ENCODE measurements at regions not wholly inside any gene's neighbourhood (a gene's known extent, or its start where the extent isn't known, plus 50 kb on each side); places are given as distances from the start of the nearest gene placed in this dataset.

- no peak for TF ChIP-seq CTCF (IDR thresholded peaks at IDR 0.05; ENCODE audit: insufficient read depth, low read length)
- no peak for TF ChIP-seq GABPA (IDR thresholded peaks at IDR 0.05; ENCODE audit: low read depth)
- TF ChIP-seq SPI1 (IDR thresholded peaks at IDR 0.05; ENCODE audit: borderline replicate concordance, low read depth) = no peak
- TF ChIP-seq REST (IDR thresholded peaks at IDR 0.05; ENCODE audit: insufficient replicate concordance, low read depth) = no peak
- TF ChIP-seq POLR2AphosphoS5 (IDR thresholded peaks at IDR 0.05; ENCODE audit: low read depth) = no peak
- no peak overlapping the region for H3K27ac ChIP-seq (replicated peaks)
- H3K4me3 ChIP-seq (replicated peaks; ENCODE audit: insufficient read depth, low read length) = no peak overlapping the region
- no peaks in the 10 kb centered on the region for H3K27me3 ChIP-seq (ENCODE audit: insufficient read depth, poor library complexity, severe bottlenecking)
- no peak for DNase-seq (ENCODE audit: low read depth in 1 of 2, low spot score in 1 of 2)
These were observed 281.6 kb downstream of the SLC7A11 start for GRCh38 chr4:137960371-137961050.

- H3K4me3 ChIP-seq (replicated peaks; ENCODE audit: insufficient read depth, low read length) = no peak overlapping the region
- TF ChIP-seq POLR2AphosphoS5 (IDR thresholded peaks at IDR 0.05; ENCODE audit: low read depth) = no peak
- TF ChIP-seq SPI1 (IDR thresholded peaks at IDR 0.05; ENCODE audit: borderline replicate concordance, low read depth) = no peak
- TF ChIP-seq GABPA (IDR thresholded peaks at IDR 0.05; ENCODE audit: low read depth) = no peak
- no peak for TF ChIP-seq REST (IDR thresholded peaks at IDR 0.05; ENCODE audit: insufficient replicate concordance, low read depth)
- TF ChIP-seq CTCF (IDR thresholded peaks at IDR 0.05; ENCODE audit: insufficient read depth, low read length) = no peak
- no peak for DNase-seq (ENCODE audit: low read depth in 1 of 2, low spot score in 1 of 2)
- no peak overlapping the region for H3K27ac ChIP-seq (replicated peaks)
- H3K27me3 ChIP-seq (ENCODE audit: insufficient read depth, poor library complexity, severe bottlenecking) = no peaks in the 10 kb centered on the region
These were observed 284.3 kb downstream of the SLC7A11 start for GRCh38 chr4:137957806-137958205.

GRCh38 chr4:137956256-137956655 is 285.9 kb downstream of the SLC7A11 start:
- H3K27ac ChIP-seq (replicated peaks) = no peak overlapping the region

More at GRCh38 chr4:137956256-137956655, 285.9 kb downstream of the SLC7A11 start:
- no peak for DNase-seq (ENCODE audit: low read depth in 1 of 2, low spot score in 1 of 2)
- Histone ChIP-seq H3K4me3 (replicated peaks; ENCODE audit: insufficient read depth, low read length) (no peak overlapping the region), H3K27me3 (ENCODE audit: insufficient read depth, poor library complexity, severe bottlenecking) (no peaks in the 10 kb centered on the region)
- TF ChIP-seq CTCF (IDR thresholded peaks at IDR 0.05; ENCODE audit: insufficient read depth, low read length) (no peak), SPI1 (IDR thresholded peaks at IDR 0.05; ENCODE audit: borderline replicate concordance, low read depth) (no peak), POLR2AphosphoS5 (IDR thresholded peaks at IDR 0.05; ENCODE audit: low read depth) (no peak), REST (IDR thresholded peaks at IDR 0.05; ENCODE audit: insufficient replicate concordance, low read depth) (no peak), GABPA (IDR thresholded peaks at IDR 0.05; ENCODE audit: low read depth) (no peak)
